Mucosa of stomach (tissue), 1 donor: ENCODE measurements at regions not wholly inside any gene's neighbourhood (a gene's known extent, or its start where the extent isn't known, plus 50 kb on each side); places are given as distances from the start of the nearest gene placed in this dataset.

Experiments used
- H3K27me3 ChIP-seq: one replicate; pipeline ENCODE4 v1.7.0; 2013; ENCODE audit warnings: mild to moderate bottlenecking, low read length; ENCODE audit not compliant: control insufficient read depth, insufficient read depth
- H3K36me3 ChIP-seq: one replicate; pipeline ENCODE4 v1.7.0; 2013; ENCODE audit warnings: low read length; ENCODE audit not compliant: control insufficient read depth, insufficient read depth
- H3K4me1 ChIP-seq: one replicate; pipeline ENCODE4 v1.7.0; 2013; ENCODE audit warnings: mild to moderate bottlenecking, low read length; ENCODE audit not compliant: control insufficient read depth, insufficient read depth
- H3K4me3 ChIP-seq: one replicate; pipeline ENCODE4 v1.7.0; 2013; ENCODE audit warnings: low read length
- H3K9ac ChIP-seq: one replicate; pipeline ENCODE4 v1.7.0; 2013; ENCODE audit warnings: mild to moderate bottlenecking, low read length, moderate library complexity
- H3K9me3 ChIP-seq: one replicate; pipeline ENCODE4 v1.7.0; 2013; ENCODE audit warnings: mild to moderate bottlenecking, low read length, moderate library complexity; ENCODE audit not compliant: control insufficient read depth
- donor health status: Pancreatic carcinoma.

- Histone ChIP-seq H3K36me3 (no peaks in the 10 kb centered on the region), H3K27me3 (no peaks in the 10 kb centered on the region), H3K4me1 (no peaks in the 10 kb centered on the region), H3K9me3 (no peaks in the 10 kb centered on the region), H3K4me3 (no peak overlapping the region), H3K9ac (no peak overlapping the region)
Observed at GRCh38 chr13:22629374-22629773, 551.4 kb upstream of the SGCG start.

GRCh38 chr13:22642088-22642487 is 538.7 kb upstream of the SGCG start:
- H3K9me3 ChIP-seq = no peaks in the 10 kb centered on the region
- H3K36me3 ChIP-seq = no peaks in the 10 kb centered on the region
- no peak overlapping the region for H3K9ac ChIP-seq
- no peak overlapping the region for H3K4me3 ChIP-seq
- H3K27me3 ChIP-seq = no peaks in the 10 kb centered on the region
- H3K4me1 ChIP-seq = no peaks in the 10 kb centered on the region

- H3K4me1 ChIP-seq = peaks cover 5% of the 10 kb centered on the region
- no peaks in the 10 kb centered on the region for H3K9me3 ChIP-seq
- H3K4me3 ChIP-seq = no peak overlapping the region
- H3K9ac ChIP-seq = no peak overlapping the region
- no peaks in the 10 kb centered on the region for H3K36me3 ChIP-seq
- H3K27me3 ChIP-seq = no peaks in the 10 kb centered on the region
Observed at GRCh38 chr13:22644941-22645340, 535.8 kb upstream of the SGCG start.

GRCh38 chr13:22647156-22647850 is 533.5 kb upstream of the SGCG start:
- no peak overlapping the region for H3K4me3 ChIP-seq
- no peak overlapping the region for H3K9ac ChIP-seq
- H3K9me3 ChIP-seq = no peaks in the 10 kb centered on the region
- peaks cover 5% of the 10 kb centered on the region for H3K4me1 ChIP-seq
- H3K27me3 ChIP-seq = no peaks in the 10 kb centered on the region
- H3K36me3 ChIP-seq = no peaks in the 10 kb centered on the region

- Histone ChIP-seq H3K4me1 (peaks cover 5% of the 10 kb centered on the region), H3K4me3 (no peak overlapping the region), H3K9ac (no peak overlapping the region), H3K36me3 (no peaks in the 10 kb centered on the region), H3K27me3 (no peaks in the 10 kb centered on the region), H3K9me3 (no peaks in the 10 kb centered on the region)
Observed at GRCh38 chr13:22648320-22648801, 532.4 kb upstream of the SGCG start.

GRCh38 chr13:22652796-22653195 is 528.0 kb upstream of the SGCG start:
- no peaks in the 10 kb centered on the region for H3K9me3 ChIP-seq
- H3K4me1 ChIP-seq = peaks cover 5% of the 10 kb centered on the region
- no peaks in the 10 kb centered on the region for H3K36me3 ChIP-seq
- H3K4me3 ChIP-seq = no peak overlapping the region
- no peaks in the 10 kb centered on the region for H3K27me3 ChIP-seq
- no peak overlapping the region for H3K9ac ChIP-seq

GRCh38 chr13:22653866-22654265 is 526.9 kb upstream of the SGCG start:
- Histone ChIP-seq H3K4me3 (no peak overlapping the region), H3K4me1 (no peaks in the 10 kb centered on the region), H3K9me3 (no peaks in the 10 kb centered on the region), H3K27me3 (no peaks in the 10 kb centered on the region), H3K9ac (no peak overlapping the region), H3K36me3 (no peaks in the 10 kb centered on the region)

- H3K36me3 ChIP-seq = no peaks in the 10 kb centered on the region
- no peaks in the 10 kb centered on the region for H3K9me3 ChIP-seq
- no peak overlapping the region for H3K4me3 ChIP-seq
- H3K9ac ChIP-seq = no peak overlapping the region
- H3K27me3 ChIP-seq = no peaks in the 10 kb centered on the region
- H3K4me1 ChIP-seq = no peaks in the 10 kb centered on the region
Observed at GRCh38 chr13:22655106-22655852, 525.5 kb upstream of the SGCG start.

GRCh38 chr13:22662771-22663170 is 518.0 kb upstream of the SGCG start:
- Histone ChIP-seq H3K4me3 (no peak overlapping the region), H3K9ac (no peak overlapping the region), H3K9me3 (no peaks in the 10 kb centered on the region), H3K27me3 (no peaks in the 10 kb centered on the region), H3K4me1 (no peaks in the 10 kb centered on the region), H3K36me3 (no peaks in the 10 kb centered on the region)

GRCh38 chr13:22665506-22665905 is 515.3 kb upstream of the SGCG start:
- Histone ChIP-seq H3K4me3 (no peak overlapping the region), H3K36me3 (no peaks in the 10 kb centered on the region), H3K4me1 (no peaks in the 10 kb centered on the region), H3K9me3 (no peaks in the 10 kb centered on the region), H3K27me3 (no peaks in the 10 kb centered on the region), H3K9ac (no peak overlapping the region)

- H3K9ac ChIP-seq = no peak overlapping the region
- no peaks in the 10 kb centered on the region for H3K27me3 ChIP-seq
- no peaks in the 10 kb centered on the region for H3K4me1 ChIP-seq
- no peak overlapping the region for H3K4me3 ChIP-seq
- no peaks in the 10 kb centered on the region for H3K36me3 ChIP-seq
- H3K9me3 ChIP-seq = no peaks in the 10 kb centered on the region
Observed at GRCh38 chr13:22690756-22691155, 490.0 kb upstream of the SGCG start.

- H3K36me3 ChIP-seq = no peaks in the 10 kb centered on the region
- no peak overlapping the region for H3K4me3 ChIP-seq
- H3K9me3 ChIP-seq = no peaks in the 10 kb centered on the region
- no peak overlapping the region for H3K9ac ChIP-seq
- no peaks in the 10 kb centered on the region for H3K27me3 ChIP-seq
- no peaks in the 10 kb centered on the region for H3K4me1 ChIP-seq
Observed at GRCh38 chr13:22693691-22694090, 487.1 kb upstream of the SGCG start.
